GM12878 (cell line): ENCODE measurements at regions not wholly inside any gene's neighbourhood (a gene's known extent, or its start where the extent isn't known, plus 50 kb on each side); places are given as distances from the start of the nearest gene placed in this dataset.

Experiments used
- ATAC-seq: fragments of 200-7000 bp; cut with Tn5 transposase; 3 replicates; pipeline ENCODE4 v1.9.1; 2020; ENCODE audit warnings: mild to moderate bottlenecking, moderate library complexity
- BruUV-seq: library from RNA; stranded (reverse); fragments of 400-500 nt; replicated peaks from 2 replicates; lab custom pipeline; 2021; lab: Mats Ljungman, UMichigan
- CTCF ChIA-PET: fragments of 300-600 bp; sonication (Branson Sonifier 250); formaldehyde crosslinking; extraction: SDS; loops from one replicate; lab custom pipeline; 2021; ENCODE audit warnings: inconsistent platforms; lab: Yijun Ruan, JAX
- POLR2A ChIA-PET: fragments of 350-600 bp; formaldehyde crosslinking; extraction: SDS; loops from one replicate; lab custom pipeline; 2021; ENCODE audit warnings: inconsistent platforms; lab: Charles Lee
- RAD21 ChIA-PET: fragments of 300-600 bp; sonication (Branson Sonifier 250); formaldehyde crosslinking; loops from one replicate; lab custom pipeline; 2023; ENCODE audit warnings: antibody characterized with exemption; ENCODE audit not compliant: unreplicated experiment; lab: Charles Lee
- SMC1A ChIA-PET: fragments of 300-600 bp; sonication (Branson Sonifier 250); formaldehyde crosslinking; loops from one replicate; lab custom pipeline; 2023; ENCODE audit not compliant: unreplicated experiment, uncharacterized antibody; lab: Charles Lee
- DNase-seq: peaks from one replicate; pipeline ENCODE4 v3.0.0-alpha.2; 2011; ENCODE audit warnings: low read depth, low spot score
- FAIRE-seq: peaks from 3 replicates; lab custom pipeline; 2011; peaks lifted over from hg19 to GRCh38; lab: Jason Lieb, UNC
- H2AFZ ChIP-seq: 2 replicates; pipeline ENCODE4 v1.6.0; 2011; ENCODE audit warnings: low read depth, low read length, control low read depth; ENCODE audit not compliant: control insufficient read depth
- H3K27ac ChIP-seq: 2 replicates; pipeline ENCODE4 v1.5.1; 2011; ENCODE audit warnings: control low read depth; ENCODE audit not compliant: control insufficient read depth, insufficient read depth
- H3K27me3 ChIP-seq, 2 experiments: replicated peaks in 1 of 2; 2 replicates each; pipeline versions ENCODE4 v1.6.0 to v1.6.1; 2011; ENCODE audit warnings: low read length in 1 of 2; ENCODE audit not compliant: control insufficient read depth in 2 of 2, insufficient read depth in 2 of 2
- H3K36me3 ChIP-seq, 2 experiments: 2 replicates each; pipeline ENCODE4 v1.5.1; 2011; ENCODE audit warnings: low read length in 1 of 2; ENCODE audit not compliant: control insufficient read depth in 2 of 2, insufficient read depth in 2 of 2
- H3K4me1 ChIP-seq: 2 replicates; pipeline ENCODE4 v1.6.1; 2011; ENCODE audit warnings: mild to moderate bottlenecking, low read length, moderate library complexity, mixed read lengths; ENCODE audit not compliant: control insufficient read depth, insufficient read depth
- H3K4me2 ChIP-seq: 2 replicates; pipeline ENCODE4 v1.6.0; 2011; ENCODE audit warnings: control low read depth; ENCODE audit not compliant: control insufficient read depth, insufficient read depth
- H3K4me3 ChIP-seq: fragments of 200-600 bp; sonication (generic); 2 replicates; pipeline ENCODE4 v1.5.1; 2016
- H3K79me2 ChIP-seq: 2 replicates; pipeline ENCODE4 v1.6.0; 2011; ENCODE audit warnings: low read length; ENCODE audit not compliant: control insufficient read depth, insufficient read depth
- H3K9ac ChIP-seq: 2 replicates; pipeline ENCODE4 v1.8.0; 2011; ENCODE audit warnings: low read length, control low read depth, mixed read lengths; ENCODE audit not compliant: control insufficient read depth, insufficient read depth
- H3K9me3 ChIP-seq: replicated peaks from 3 replicates; pipeline ENCODE4 v1.5.1; 2011; ENCODE audit warnings: mild to moderate bottlenecking, low read length; ENCODE audit not compliant: control insufficient read depth, insufficient read depth
- H4K20me1 ChIP-seq: 2 replicates; pipeline ENCODE4 v1.6.0; 2011; ENCODE audit not compliant: control insufficient read depth, insufficient read depth
- CHD1 ChIP-seq: IDR thresholded peaks from 2 replicates; pipeline ENCODE4 v1.6.1; 2012; ENCODE audit warnings: low read depth, low read length, improper control_type of control experiment
- CUX1 ChIP-seq: IDR thresholded peaks from 2 replicates; pipeline ENCODE4 v1.6.1; 2012; ENCODE audit warnings: improper control_type of control experiment, low read depth, low read length; ENCODE audit not compliant: insufficient replicate concordance
- DPF2 ChIP-seq: fragments of 450-650 bp; IDR thresholded peaks from 2 replicates; pipeline ENCODE4 v1.6.1; 2017; ENCODE audit warnings: mild to moderate bottlenecking
- ETV6 ChIP-seq, 2 experiments: fragments of 450-650 bp in 1 of 2; IDR thresholded peaks in 1 of 2; conservative IDR thresholded peaks in 1 of 2; 2 replicates each; pipeline ENCODE4 v1.6.1; 2014; ENCODE audit warnings: antibody characterized with exemption in 1 of 2, borderline replicate concordance in 1 of 2, low read depth in 1 of 2, mild to moderate bottlenecking in 1 of 2, moderate library complexity in 1 of 2
- WGBS: methylation state at CpG from one replicate; pipeline ENCODE4 v1.1.6; 2016; ENCODE audit warnings: low lambda C conversion rate; ENCODE audit not compliant: insufficient replicate concordance, insufficient coverage; ENCODE audit errors: missing lambda C conversion rate; 5-methylcytosine and 5-hydroxymethylcytosine counted together
- in situ Hi-C: fragments of 300-500 bp; cut with MboI; formaldehyde crosslinking; loops from 9 replicates; pipeline ENCODE4 v1.14.3; 2018; ENCODE audit warnings: mixed read lengths
- intact Hi-C: fragments of 100-400 bp; cut with micrococcal nuclease; formaldehyde crosslinking; loops from one replicate; pipeline ENCODE4 v1.14.2; 2022; ENCODE audit not compliant: unreplicated experiment

DNA sequence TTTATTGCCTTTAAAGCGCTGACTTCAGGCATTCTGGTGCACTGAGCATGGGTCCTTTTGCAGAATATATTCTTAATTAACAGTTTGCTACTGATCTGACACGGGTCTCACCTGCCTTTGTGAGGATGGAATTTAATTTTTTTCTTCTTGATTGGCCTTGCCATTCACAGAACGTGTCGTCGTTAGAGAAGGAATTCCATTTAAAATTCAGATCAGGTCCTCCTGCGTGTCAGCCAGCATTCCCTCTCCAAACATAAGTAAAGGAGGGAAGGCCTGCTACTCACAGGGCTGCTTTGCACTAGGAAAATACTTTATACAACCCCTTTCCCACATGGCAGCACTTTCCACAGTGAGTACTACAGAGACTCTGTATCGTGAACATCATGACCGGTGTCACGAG is 492.7 kb downstream of the NTRK3 start:
- Histone ChIP-seq H2AFZ (no peak overlapping the region), H3K79me2 (no peaks in the 10 kb centered on the region), H4K20me1 (no peaks in the 10 kb centered on the region), H3K27ac (no peak overlapping the region), H3K27me3 (no peaks in the 10 kb centered on the region), H3K4me1 (no peaks in the 10 kb centered on the region), H3K4me2 (no peak overlapping the region), H3K36me3 (no peaks in the 10 kb centered on the region)
- ATAC-seq (no peak), DNase-seq (no peak), FAIRE-seq (no peak)
- 51% methylated on average over 9 of the region's 9 CpGs for WGBS
- BruUV-seq = no TSS peak
- intact Hi-C loops (no loop called here), in situ Hi-C loops (no loop called here)
- ChIA-PET SMC1A (no interaction called here), CTCF (no interaction called here)
- TF ChIP-seq CUX1 = no peak
- TF ChIP-seq ETV6 (conservative IDR thresholded peaks at IDR 0.05 in 1 of 2, IDR thresholded peaks at IDR 0.05 in 1 of 2; ENCODE audit: borderline replicate concordance in 1 of 2, low read depth in 1 of 2) = no peak
- TF ChIP-seq CHD1 = no peak
- TF ChIP-seq DPF2 = no peak
- TF ChIP-seq, all 136 proteins: peak for 0
- ChIA-PET POLR2A (no interaction called here), RAD21 (no interaction called here)
- Histone ChIP-seq H3K4me3 (no peak overlapping the region), H3K9me3 (no peaks in the 10 kb centered on the region), H3K9ac (no peak overlapping the region)
